IMR-90 (cell line): ENCODE measurements at regions not wholly inside any gene's neighbourhood (a gene's known extent, or its start where the extent isn't known, plus 50 kb on each side); places are given as distances from the start of the nearest gene placed in this dataset.

ENCODE experiments used
- FOS ChIP-seq: fragments of 150-350 bp; IDR thresholded peaks from 2 replicates; pipeline ENCODE4 v1.6.1; 2016; ENCODE audit warnings: low read depth, low read length
- MAFK ChIP-seq: IDR thresholded peaks from 2 replicates; pipeline ENCODE4 v1.6.1; 2012; ENCODE audit warnings: low read depth, low read length, improper control_type of control experiment
- POLR2A ChIP-seq: IDR thresholded peaks from 2 replicates; pipeline ENCODE4 v1.6.1; 2012; ENCODE audit warnings: mild to moderate bottlenecking, low read depth, low read length
- RAD21 ChIP-seq: IDR thresholded peaks from 2 replicates; pipeline ENCODE4 v1.6.1; 2012; ENCODE audit warnings: low read length, improper control_type of control experiment
- RCOR1 ChIP-seq: IDR thresholded peaks from 2 replicates; pipeline ENCODE4 v1.6.1; 2012; ENCODE audit warnings: mild to moderate bottlenecking, low read length, improper control_type of control experiment; ENCODE audit not compliant: insufficient replicate concordance
- RFX5 ChIP-seq: IDR thresholded peaks from 2 replicates; pipeline ENCODE4 v1.8.0; 2012; ENCODE audit warnings: low read depth, mild to moderate bottlenecking, low read length, moderate library complexity
- TF ChIP-seq, protein P1 (sequence below): conservative IDR thresholded peaks from 2 replicates; pipeline ENCODE4 v1.5.1; 2012; ENCODE audit warnings: mild to moderate bottlenecking, low read depth, low read length, improper control_type of control experiment

DNA sequence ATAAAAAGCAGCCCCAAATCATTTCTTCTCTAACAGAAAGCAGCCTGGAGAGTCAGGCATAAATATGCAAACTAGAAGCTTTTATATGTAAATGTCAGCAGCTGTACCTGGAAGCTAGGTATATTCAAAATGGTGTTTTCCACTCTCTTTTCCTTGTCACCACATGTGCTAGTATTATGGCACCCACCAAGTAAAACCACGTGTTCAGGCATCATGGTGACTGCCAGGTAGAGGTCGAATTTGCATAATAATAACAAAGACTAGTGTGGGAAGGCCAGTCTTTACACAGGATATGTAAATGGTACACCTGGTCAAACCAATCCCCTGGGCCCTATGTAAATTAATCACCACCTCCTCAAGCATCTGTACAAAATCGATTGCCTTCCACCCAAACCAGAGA is 124.0 kb downstream of the MMUT start:
- TF ChIP-seq, protein P1, sequence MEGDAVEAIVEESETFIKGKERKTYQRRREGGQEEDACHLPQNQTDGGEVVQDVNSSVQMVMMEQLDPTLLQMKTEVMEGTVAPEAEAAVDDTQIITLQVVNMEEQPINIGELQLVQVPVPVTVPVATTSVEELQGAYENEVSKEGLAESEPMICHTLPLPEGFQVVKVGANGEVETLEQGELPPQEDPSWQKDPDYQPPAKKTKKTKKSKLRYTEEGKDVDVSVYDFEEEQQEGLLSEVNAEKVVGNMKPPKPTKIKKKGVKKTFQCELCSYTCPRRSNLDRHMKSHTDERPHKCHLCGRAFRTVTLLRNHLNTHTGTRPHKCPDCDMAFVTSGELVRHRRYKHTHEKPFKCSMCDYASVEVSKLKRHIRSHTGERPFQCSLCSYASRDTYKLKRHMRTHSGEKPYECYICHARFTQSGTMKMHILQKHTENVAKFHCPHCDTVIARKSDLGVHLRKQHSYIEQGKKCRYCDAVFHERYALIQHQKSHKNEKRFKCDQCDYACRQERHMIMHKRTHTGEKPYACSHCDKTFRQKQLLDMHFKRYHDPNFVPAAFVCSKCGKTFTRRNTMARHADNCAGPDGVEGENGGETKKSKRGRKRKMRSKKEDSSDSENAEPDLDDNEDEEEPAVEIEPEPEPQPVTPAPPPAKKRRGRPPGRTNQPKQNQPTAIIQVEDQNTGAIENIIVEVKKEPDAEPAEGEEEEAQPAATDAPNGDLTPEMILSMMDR = no peak
- TF ChIP-seq RAD21 (no peak), RFX5 (no peak), FOS (no peak), MAFK (no peak), POLR2A (no peak), RCOR1 (no peak)
